ENCODE measurements at regions not wholly inside any gene's neighbourhood (a gene's known extent, or its start where the extent isn't known, plus 50 kb on each side); places are given as distances from the start of the nearest gene placed in this dataset.

DNA sequence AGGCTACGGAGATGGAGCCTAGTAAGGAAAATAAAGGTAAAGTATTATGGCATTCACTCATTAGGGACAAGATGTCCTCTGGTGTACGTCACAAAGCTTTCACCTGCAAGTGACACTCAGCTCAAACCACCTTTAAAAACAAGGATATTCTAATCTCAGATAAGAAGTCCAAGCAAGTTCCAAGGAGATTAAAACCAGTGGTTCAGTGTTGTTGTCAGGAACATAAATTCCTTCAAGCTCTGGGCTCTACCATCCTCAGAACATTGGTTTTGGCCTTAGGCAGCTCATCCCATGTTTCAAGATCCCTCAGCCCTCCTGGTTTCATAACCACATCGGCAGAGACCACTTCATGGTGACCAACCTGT lies 116.5 kb downstream of the LY86 start:
- TF ChIP-seq, protein P1, sequence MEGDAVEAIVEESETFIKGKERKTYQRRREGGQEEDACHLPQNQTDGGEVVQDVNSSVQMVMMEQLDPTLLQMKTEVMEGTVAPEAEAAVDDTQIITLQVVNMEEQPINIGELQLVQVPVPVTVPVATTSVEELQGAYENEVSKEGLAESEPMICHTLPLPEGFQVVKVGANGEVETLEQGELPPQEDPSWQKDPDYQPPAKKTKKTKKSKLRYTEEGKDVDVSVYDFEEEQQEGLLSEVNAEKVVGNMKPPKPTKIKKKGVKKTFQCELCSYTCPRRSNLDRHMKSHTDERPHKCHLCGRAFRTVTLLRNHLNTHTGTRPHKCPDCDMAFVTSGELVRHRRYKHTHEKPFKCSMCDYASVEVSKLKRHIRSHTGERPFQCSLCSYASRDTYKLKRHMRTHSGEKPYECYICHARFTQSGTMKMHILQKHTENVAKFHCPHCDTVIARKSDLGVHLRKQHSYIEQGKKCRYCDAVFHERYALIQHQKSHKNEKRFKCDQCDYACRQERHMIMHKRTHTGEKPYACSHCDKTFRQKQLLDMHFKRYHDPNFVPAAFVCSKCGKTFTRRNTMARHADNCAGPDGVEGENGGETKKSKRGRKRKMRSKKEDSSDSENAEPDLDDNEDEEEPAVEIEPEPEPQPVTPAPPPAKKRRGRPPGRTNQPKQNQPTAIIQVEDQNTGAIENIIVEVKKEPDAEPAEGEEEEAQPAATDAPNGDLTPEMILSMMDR (IDR thresholded peaks at IDR 0.05; ENCODE audit: low read depth, low read length, missing input control) = no peak
- TF ChIP-seq RAD21 (IDR thresholded peaks at IDR 0.05) (no peak), YY1 (IDR thresholded peaks at IDR 0.05) (no peak), TAF1 (conservative IDR thresholded peaks at IDR 0.05) (no peak), EGR1 (IDR thresholded peaks at IDR 0.05; ENCODE audit: low read depth in 2 of 2) (no peak), RXRA (IDR thresholded peaks at IDR 0.05) (no peak), SP1 (IDR thresholded peaks at IDR 0.05) (no peak), GABPA (IDR thresholded peaks at IDR 0.05 in 1 of 2, conservative IDR thresholded peaks at IDR 0.05 in 1 of 2) (no peak), HNF4A (conservative IDR thresholded peaks at IDR 0.05) (no peak), JUND (IDR thresholded peaks at IDR 0.05) (no peak)
- TF ChIP-seq, protein P2, sequence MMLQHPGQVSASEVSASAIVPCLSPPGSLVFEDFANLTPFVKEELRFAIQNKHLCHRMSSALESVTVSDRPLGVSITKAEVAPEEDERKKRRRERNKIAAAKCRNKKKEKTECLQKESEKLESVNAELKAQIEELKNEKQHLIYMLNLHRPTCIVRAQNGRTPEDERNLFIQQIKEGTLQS (IDR thresholded peaks at IDR 0.05) = no peak
- TF ChIP-seq, protein P3, sequence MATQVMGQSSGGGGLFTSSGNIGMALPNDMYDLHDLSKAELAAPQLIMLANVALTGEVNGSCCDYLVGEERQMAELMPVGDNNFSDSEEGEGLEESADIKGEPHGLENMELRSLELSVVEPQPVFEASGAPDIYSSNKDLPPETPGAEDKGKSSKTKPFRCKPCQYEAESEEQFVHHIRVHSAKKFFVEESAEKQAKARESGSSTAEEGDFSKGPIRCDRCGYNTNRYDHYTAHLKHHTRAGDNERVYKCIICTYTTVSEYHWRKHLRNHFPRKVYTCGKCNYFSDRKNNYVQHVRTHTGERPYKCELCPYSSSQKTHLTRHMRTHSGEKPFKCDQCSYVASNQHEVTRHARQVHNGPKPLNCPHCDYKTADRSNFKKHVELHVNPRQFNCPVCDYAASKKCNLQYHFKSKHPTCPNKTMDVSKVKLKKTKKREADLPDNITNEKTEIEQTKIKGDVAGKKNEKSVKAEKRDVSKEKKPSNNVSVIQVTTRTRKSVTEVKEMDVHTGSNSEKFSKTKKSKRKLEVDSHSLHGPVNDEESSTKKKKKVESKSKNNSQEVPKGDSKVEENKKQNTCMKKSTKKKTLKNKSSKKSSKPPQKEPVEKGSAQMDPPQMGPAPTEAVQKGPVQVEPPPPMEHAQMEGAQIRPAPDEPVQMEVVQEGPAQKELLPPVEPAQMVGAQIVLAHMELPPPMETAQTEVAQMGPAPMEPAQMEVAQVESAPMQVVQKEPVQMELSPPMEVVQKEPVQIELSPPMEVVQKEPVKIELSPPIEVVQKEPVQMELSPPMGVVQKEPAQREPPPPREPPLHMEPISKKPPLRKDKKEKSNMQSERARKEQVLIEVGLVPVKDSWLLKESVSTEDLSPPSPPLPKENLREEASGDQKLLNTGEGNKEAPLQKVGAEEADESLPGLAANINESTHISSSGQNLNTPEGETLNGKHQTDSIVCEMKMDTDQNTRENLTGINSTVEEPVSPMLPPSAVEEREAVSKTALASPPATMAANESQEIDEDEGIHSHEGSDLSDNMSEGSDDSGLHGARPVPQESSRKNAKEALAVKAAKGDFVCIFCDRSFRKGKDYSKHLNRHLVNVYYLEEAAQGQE (IDR thresholded peaks at IDR 0.05) = no peak
- TF ChIP-seq, protein P4, sequence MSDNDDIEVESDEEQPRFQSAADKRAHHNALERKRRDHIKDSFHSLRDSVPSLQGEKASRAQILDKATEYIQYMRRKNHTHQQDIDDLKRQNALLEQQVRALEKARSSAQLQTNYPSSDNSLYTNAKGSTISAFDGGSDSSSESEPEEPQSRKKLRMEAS (IDR thresholded peaks at IDR 0.05) = no peak
- TF ChIP-seq, protein P5, sequence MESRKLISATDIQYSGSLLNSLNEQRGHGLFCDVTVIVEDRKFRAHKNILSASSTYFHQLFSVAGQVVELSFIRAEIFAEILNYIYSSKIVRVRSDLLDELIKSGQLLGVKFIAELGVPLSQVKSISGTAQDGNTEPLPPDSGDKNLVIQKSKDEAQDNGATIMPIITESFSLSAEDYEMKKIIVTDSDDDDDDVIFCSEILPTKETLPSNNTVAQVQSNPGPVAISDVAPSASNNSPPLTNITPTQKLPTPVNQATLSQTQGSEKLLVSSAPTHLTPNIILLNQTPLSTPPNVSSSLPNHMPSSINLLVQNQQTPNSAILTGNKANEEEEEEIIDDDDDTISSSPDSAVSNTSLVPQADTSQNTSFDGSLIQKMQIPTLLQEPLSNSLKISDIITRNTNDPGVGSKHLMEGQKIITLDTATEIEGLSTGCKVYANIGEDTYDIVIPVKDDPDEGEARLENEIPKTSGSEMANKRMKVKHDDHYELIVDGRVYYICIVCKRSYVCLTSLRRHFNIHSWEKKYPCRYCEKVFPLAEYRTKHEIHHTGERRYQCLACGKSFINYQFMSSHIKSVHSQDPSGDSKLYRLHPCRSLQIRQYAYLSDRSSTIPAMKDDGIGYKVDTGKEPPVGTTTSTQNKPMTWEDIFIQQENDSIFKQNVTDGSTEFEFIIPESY (IDR thresholded peaks at IDR 0.05) = no peak

Measured in liver (tissue), 3 donors.